Spleen (tissue), 7 donors: ENCODE measurements at regions not wholly inside any gene's neighbourhood (a gene's known extent, or its start where the extent isn't known, plus 50 kb on each side); places are given as distances from the start of the nearest gene placed in this dataset.

Experiments used
- CTCF ChIP-seq, 11 experiments: fragments of 200-600 bp in 7 of 11; fragments of 450-650 bp in 4 of 11; sonication (generic) in 4 of 11; IDR thresholded peaks in 8 of 11; conservative IDR thresholded peaks in 3 of 11; 1 replicate in 7 of 11; 2 replicates in 4 of 11; pipeline versions ENCODE4 v1.4.0 to v1.8.0; 2016 to 2021; ENCODE audit warnings: antibody characterized with exemption in 11 of 11, inconsistent platforms in 4 of 11, mild to moderate bottlenecking in 1 of 11
- POLR2A ChIP-seq, 3 donors: fragments of 450-650 bp; IDR thresholded peaks; one replicate each; pipeline ENCODE4 v1.5.1; 2017; ENCODE audit warnings: antibody characterized with exemption in 3 of 3, mild to moderate bottlenecking in 1 of 3
- POLR2AphosphoS5 ChIP-seq, 3 donors: sonication (generic); formaldehyde crosslinking; IDR thresholded peaks; one replicate each; pipeline ENCODE4 v1.5.1; 2017; ENCODE audit warnings: antibody characterized with exemption in 3 of 3
- donor health status: DM: no; HTN: no; CAD: no; lungs with moderate emphysema.
- donor health status: DM: no; HTN: no; CAD: no.
- donor health status: DM: no; HTN: no; CAD: no.

GRCh38 chr2:88927128-88927527 is 235.7 kb downstream of the RPIA start:
- no peak for TF ChIP-seq CTCF (IDR thresholded peaks at IDR 0.05 in 8 of 11, conservative IDR thresholded peaks at IDR 0.05 in 3 of 11)
- TF ChIP-seq POLR2AphosphoS5 (IDR thresholded peaks at IDR 0.05): no peak
- TF ChIP-seq POLR2A (IDR thresholded peaks at IDR 0.05): no peak
